Islet precursor cell (in vitro differentiated cells): ENCODE measurements at regions not wholly inside any gene's neighbourhood (a gene's known extent, or its start where the extent isn't known, plus 50 kb on each side); places are given as distances from the start of the nearest gene placed in this dataset.
"Not testable (repeated sequence)": the region's sequence is repeated elsewhere in the genome, so short reads cannot be mapped to it uniquely, and the experiment has no call there.

Experiments
- DNase-seq: peaks from one replicate; pipeline ENCODE4 v3.0.0-alpha.2; 2018

DNA sequence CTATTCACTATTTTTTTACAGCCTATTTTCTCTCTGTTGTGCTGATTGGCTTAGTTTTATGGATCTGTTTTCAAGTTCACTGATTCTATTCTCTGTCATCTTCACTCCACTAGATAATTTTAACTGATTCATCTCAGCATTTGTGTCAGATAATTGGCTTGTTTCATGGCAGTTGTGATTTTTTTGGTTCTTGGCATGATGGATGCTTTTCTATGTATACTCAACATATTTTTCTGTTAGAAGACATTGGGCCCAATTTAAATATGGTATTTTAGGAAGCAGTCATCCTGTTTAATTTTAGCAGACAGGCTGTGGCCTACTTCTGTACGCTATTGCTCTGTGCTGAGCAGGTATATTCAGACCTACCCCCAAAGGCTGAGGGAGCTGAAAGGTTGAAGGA lies 1865.3 kb upstream of the ACO1 start:
- no peak for DNase-seq

DNA sequence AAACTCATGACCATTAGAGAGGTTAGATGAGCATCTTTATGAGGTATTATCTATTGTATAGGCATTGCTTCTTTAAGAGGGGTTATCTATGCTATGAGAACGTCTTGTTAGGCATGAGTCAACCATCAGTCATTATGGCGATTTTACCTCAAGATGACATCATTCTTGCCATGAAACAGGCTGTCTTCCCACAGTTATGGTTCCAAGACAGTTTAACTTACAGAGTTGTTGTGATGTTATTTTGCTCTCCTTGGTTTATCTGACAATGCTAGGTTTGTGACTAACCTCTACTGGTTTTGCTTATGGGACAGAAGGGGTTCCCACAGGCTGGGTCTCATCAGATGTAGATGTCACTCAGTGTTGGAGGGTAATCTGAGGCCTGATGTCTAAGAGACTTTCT lies 1864.7 kb upstream of the ACO1 start:
- DNase-seq = no peak

DNA sequence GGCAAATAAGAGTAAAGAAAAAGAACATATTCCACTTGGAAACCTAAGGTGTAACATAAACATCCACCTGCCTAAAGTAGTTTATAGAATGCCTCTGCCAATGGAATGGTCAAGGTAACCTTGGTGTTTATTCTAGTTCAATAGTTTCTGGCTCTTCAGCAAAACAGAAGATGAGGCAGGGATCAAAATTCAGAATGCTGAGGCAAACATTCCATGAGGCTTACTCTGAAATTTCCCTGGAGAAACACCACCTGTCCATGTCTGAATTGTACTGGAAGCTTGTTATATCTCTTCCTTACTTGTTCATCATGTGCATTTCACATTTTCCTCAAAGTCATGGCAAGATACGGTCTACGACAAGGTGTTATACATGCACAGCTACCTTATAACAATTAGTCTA lies 1862.4 kb upstream of the ACO1 start:
- DNase-seq = no peak

DNA sequence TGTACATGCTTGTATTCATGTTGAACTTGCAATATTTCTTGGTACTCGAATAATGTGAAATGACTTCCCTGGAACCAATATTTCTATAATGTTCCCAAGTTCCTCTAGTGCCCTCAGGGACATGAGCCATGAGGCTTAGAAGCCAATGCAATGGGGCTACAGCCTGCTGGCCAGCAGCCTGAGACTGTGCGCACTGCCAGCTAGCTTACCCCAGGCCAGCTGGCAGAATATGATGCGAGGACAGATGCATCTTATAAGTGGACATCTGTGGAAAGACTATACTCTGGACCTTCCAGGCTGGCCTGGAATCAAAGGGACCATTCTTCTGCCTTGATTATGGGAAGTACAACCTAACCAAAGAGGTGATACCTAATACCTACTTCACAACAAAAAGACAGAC lies 1862.0 kb upstream of the ACO1 start:
- DNase-seq = no peak

DNA sequence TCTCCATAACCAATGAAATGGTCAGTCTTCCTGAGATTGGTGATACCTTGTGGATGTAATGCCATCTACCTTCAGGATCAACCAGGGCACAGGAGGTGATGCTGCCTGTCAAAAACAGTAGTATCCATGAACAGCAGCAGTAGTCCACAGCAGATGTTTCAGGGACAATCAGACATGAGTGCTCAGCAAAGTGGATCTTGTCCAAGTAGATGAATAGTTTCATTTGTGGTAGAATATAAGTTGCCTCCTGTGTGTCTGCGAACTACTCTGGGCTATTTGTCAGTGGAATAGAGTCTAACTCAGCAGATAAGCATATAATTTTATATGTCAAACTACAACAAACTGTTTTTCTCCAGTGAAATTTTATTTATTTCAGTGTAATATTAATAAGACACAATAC lies 1860.1 kb upstream of the ACO1 start:
- DNase-seq = no peak

DNA sequence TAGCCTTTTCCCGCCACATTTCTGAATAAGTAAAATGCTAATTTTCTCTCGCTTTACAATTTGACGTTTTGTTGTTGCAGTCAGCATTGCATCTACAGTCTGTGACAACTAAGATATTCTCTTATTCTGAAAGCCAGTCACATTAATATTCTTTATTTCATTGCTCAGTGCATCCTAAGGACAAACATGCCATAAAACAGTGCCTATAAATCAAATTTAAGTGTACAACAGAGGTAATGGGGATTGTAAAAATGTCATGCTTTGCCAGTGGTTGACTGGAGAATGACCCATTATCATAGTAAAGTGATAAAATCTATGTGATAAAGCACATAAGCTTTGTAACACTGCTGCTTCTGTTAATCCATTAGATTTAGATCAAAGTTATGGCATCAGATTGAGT lies 1850.0 kb upstream of the ACO1 start:
- no peak for DNase-seq

DNA sequence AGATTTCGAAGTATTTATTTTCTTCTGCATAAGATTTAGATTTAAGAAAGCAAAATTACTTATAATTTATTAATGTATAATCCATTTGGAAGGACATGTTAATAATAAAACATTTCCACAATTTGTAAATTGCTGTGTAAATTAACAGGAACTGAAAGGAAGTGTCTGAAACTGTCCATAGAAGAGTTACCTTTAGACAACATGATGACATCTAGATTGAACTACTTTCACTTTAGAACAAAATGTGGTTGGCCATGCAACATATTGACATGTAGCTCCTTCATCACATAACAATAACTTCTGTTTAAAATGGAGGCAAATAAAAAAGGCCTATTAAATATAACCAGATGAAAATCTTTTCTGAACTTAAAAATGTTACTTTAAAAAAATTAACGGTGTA lies 1849.5 kb upstream of the ACO1 start:
- DNase-seq = no peak

DNA sequence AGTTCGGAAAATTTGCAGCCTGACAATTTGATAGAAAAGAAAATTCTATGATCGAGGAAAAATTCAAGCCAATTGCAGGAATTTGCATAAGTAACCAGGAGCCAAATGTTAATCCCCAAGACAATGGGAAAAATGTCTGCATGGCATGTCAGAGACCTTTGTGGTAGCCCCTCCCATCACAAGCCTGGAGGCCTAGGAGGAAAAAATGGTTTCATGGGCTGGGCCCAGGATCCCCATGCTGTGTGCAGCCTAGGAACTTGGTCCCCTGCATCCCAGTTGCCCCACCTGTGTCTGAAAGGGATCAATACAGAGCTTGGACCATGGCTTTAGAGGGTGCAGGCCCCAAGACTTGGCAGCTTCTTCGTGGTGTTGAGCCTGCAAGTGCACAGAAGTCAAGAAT lies 1847.9 kb upstream of the ACO1 start:
- DNase-seq = no peak

DNA sequence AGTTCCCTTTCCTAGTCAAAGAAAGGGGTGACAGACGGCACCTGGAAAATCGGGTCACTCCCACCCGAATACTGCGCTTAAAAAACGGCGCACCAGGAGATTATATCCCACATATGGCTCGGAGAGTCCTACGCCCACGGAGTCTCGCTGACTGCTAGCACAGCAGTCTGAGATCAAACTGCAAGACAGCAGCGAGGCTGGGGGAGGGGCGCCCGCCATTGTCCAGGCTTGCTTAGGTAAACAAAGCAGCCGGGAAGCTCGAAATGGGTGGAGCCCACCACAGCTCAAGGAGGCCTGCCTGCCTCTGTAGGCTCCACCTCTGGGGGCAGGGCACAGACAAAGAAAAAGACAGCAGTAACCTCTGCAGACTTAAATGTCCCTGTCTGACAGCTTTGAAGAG lies 1844.7 kb upstream of the ACO1 start:
- DNase-seq = not testable (repeated sequence)

DNA sequence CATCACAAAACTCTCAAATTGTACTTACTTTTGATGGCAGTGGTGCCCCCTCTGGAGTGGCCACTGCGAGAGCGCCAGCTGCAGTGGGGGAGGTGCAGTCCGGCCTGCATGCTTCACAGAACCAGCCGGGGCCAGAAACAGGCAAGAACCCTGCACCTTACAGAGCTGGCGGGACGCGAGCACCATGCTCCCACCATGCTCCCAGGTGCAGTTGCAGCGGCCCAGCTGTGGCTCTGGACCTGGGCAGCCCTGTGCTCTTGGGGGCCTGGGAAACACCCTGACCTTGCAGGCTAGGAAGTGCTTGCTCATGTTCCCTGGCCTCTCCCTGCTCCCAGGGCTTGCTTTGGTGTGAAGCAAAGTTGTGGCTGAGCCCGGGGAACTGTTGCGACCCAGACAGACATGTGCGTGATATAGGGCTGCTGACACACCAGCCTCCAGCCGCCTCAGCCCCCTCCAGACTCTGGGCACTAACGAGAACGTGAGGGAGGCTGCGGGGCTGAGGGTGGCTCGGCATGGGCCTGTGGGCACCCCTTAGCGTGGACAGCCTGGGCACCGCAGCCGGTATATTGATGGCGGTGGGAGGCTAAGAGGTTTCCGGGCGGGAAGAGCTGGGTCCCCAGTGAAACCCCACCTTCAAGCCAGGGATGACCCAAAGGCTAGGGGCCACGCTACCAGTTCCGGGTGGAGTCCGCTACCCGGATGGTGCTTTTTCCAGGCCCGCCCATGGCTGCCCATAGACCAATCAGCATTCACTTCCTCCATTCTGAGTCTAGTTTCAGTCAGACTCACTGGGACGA lies 1809.9 kb upstream of the ACO1 start:
- DNase-seq = no peak

DNA sequence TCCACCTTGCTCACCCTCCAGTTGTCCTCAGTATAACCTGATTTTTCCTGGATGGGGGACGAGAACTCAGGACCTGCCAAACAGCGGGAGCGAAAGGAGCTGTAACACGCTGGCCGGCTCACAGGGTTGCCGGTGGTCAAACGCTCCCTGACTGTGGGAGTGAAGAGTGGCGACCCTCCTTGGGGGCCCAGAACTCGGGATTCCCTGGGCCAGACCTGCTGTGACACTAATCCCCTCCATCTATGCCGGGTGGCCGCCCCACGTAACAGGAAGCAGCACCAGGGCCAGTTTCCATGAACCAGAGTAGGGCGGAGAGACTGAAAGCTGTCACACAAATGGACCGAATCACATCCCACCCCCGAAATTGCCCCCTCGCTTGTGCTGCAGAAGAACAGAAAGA lies 1809.2 kb upstream of the ACO1 start:
- DNase-seq = no peak

DNA sequence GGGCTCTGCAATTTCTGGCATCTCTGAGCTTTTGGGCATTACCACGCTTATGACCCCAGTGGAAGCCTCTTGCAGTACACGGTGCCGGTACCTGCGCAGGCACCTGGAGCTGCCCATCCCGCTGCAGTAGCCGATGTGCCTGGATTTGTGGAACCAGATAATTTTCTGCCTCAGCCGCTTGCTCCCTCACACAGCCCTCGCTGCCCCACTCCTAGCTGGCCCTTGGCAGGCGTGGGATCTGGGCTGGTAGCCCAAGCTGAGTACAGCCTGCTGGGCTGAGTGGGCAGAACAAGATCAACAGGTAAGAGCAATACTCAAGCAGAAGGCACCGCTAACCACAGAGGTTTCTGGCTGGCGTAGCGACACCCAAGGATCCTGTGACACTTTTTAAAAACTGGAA lies 1808.8 kb upstream of the ACO1 start:
- DNase-seq = no peak

DNA sequence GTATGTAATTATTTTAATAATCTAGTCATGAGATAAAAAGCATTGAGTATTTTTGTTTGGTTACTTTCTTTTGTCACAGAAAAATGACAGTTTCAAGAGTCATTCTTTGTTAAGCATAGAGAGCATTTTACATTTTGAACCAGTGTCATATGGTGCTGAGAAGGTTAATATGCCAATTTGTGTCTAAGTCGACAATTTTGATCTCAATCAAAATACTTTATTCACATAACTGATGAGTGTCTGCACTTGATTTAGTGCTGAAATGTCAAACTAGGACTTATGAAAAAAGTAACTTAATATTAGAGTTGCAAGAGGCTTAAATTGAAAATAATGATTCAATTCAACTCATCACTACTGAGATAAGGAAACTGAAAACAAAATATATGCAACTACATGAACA lies 1804.6 kb upstream of the ACO1 start:
- DNase-seq = no peak

DNA sequence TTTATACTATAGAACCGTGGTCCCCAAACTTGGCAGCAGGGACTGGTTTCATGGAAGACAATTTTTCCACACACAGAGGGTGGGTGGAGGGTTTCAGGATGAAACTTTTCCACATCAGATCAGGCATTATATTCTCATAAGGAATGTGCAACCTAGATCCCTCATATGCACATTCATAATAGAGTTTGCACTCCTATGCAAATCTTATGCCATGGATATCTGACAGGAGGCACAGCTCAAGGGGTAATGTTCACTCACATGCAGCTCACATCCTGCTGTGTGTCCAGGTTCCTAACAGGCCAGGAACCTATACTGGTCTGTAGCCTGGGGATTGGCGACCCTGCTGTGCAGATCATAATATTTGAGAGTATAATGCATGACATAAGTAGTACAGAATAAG lies 1802.2 kb upstream of the ACO1 start:
- DNase-seq = no peak

DNA sequence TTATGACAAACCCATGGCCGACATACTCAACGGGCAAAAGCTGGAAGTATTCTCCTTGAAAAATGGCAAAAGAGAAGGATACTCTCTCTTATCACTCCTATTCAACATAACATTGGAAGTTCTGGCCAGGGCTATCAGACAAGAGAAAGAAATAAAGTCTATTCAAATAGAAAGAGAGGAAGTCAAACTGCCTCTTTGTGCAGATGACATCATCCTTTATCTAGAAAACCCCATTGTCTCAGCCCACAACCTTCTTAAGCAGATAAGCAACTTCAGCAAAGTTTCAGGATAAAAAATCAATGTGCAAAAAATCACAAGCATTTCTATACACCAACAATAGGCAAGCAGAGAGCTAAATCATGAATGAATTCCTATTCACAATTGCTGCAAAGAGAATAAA lies 1799.9 kb upstream of the ACO1 start:
- DNase-seq = no peak

DNA sequence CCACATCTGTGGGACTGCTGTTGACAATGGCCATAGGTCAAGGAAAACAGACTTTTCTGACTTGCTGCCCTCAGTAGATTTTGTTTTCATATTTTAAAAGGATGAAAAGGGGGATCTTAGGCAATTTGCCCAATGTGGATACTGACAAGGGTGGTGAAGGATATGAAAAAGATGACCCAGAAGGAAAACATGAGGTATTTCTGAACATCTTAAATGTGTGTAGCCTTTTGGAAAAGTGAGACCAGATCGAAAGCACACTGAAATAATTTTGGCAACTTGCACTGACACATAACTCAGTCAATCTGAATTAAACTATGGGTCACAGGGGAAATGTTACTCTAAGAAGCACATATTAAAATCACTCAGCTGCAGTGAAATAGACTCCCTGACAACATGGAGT lies 1793.0 kb upstream of the ACO1 start:
- DNase-seq = no peak

DNA sequence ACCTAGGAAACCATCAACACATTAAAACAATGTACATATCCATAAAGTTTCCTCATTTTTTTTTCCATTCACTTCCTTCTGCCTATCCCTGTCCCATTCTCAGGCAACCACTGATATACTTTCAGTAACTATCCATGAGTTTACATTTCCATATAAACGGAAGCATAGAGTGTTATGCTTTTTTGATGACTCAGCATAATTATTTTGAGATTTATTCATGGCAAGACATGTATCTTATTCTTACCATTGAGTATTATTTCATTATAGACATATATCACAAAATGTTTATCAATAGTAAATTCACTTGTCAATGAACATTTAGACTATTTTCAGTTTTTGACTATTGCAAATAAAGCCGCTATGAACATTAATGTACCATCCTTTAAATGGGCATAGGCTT lies 1786.8 kb upstream of the ACO1 start:
- DNase-seq = no peak

DNA sequence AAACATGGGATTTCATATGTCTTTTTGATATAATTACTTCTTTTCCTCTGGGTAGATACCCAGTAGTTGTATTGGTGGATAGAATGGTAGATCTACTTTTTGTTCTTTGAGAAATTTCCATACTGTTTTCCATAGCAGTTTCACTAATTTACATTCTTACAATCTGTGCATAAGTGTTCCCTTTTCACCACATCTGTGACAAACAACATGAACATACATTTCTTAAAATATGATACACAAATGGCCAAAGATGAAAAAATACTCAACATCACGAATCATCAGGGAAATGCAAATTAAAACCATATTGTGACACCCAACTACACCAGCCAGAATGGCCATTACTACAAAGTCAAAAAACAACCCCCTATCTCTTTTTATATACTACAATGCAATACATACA lies 1778.5 kb upstream of the ACO1 start:
- no peak for DNase-seq

DNA sequence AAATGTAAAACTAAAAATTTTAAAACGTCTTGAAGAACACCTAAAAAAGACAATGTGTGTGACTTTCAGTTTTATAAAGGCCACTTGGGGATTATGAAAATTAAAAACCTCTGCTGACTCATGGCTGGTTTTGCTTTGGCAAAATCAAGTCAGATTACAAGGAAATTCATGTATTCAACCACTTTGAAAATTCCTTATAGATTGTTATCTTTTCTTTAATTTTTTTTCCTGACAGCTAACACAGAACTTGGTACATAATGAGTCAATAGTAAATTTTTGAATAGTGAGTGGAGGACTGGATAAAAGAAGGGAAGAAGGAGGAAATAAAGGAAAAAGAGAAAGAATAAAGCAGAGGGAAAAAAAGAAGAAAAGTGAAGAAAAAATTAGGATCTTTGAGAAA lies 1774.7 kb upstream of the ACO1 start:
- DNase-seq = no peak

DNA sequence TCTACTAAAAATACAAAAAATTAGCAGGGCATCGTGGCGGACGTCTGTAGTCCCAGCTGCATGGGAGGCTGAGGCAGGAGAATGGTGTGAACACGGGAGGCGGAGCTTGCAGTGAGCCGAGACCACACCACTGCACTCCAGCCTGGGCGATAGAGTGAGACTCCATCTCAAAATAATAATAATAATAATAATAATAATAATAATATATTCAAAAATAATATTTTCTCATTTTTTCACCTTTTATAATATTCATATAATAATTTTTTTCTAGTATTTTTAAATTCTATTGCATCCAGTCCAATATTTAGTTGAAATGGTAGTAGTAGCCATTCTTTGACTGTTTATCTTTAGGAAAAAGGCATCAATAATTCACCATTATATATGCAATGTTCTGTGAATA lies 1767.7 kb upstream of the ACO1 start:
- DNase-seq = not testable (repeated sequence)

DNA sequence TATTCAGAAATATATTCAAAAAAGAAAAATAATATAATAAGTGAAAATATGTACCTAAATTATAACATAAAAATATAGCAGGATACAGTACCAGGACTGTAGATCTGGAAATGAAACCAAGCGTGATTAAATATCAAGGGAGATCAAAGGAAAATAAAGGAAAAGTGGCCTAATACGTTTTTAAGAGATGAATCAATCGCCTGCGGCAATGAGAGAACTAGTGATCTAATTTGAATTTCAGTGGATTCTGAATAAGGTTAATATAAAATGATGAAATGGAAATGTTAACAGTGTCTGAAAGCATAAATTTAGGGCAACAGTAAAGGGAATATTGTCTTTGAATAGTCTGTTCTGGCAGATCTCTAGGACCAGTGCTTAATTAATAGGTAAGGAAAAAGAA lies 1761.9 kb upstream of the ACO1 start:
- DNase-seq = no peak

DNA sequence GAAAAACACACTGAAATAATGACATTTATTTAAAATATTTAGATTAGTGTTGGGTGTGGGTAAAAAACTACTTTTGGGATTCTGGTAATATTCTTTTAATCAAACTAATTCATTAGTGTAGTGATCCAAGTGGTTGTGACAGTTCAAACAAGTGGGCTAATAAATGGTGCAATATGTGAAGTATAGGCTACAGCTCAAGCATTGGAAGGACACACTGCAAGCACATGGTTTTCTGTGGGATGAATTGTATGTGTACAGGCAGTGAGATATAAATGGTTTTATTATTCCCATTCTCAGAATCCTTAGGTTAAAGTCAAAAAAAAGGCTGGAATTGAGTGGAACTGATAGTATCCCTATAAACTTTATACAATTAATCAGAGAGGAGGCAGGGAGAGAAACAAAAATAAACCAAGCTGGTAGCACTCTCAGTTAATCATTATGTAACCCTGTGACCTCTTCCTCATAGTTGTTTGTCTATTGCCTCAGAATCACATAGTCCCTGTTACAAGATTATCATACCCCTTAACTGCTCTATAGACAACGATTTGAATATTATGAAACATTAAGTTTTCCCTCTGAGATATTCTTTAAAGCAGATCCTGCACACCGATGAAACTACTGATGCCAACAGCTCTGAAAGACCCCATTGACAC lies 1755.4 kb upstream of the ACO1 start:
- DNase-seq = no peak

DNA sequence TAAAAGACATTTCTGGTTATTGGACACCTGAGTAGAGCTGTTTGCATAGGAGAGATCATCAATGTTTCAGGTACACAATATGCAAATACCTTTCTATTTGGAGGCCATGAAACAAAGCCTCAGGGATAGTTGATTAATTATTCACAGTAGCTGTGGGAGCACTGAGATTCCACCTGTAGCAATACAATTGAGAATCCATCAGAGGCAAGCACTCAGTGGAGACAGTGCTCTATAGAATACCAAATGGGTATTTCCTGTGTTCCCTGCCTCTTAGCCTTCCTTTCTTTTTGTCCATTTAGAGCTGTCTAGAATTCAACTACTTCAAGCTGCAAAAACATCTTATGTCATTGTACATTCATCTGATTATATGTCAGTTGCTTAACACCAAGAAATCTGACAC lies 1754.0 kb upstream of the ACO1 start:
- no peak for DNase-seq

DNA sequence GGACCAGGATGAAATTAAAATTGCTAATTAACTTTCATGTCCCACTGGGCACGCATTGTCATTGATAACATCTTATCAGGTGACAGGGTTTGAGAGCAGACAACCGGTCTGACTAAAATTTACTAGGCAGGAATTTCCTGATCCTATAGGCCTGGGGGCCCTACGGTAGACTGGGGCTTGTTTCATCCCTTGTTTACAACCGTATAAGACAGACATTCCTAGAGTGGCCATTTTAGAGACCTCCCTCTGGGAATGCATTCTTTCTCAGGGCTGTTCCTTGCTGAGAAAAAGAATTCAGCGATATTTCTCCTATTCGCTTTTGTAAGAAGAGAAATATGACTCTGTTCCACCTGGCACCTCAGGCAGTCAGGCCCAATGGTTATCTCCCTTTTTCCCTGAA lies 1737.8 kb upstream of the ACO1 start:
- DNase-seq = not testable (repeated sequence)

DNA sequence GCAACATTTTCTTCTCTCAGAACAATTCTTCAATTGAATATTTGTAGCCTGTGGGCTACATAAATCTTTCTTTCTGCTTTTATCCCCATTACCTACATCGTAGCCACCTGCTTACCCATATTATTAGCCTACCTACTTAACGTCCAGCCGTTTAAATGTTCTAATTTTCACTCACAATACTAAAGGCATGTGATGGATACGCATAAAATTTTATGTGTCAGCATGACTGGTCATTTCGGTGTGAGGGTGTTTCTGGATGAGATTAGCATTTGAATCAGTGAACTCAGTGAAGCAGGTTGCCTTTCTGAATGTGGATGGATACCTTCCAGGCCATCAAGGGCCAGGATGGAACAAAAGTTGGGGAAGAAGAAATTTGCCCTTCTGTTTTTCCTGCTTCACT lies 1722.5 kb upstream of the ACO1 start:
- DNase-seq = no peak
